ENCODE measurements at regions not wholly inside any gene's neighbourhood (a gene's known extent, or its start where the extent isn't known, plus 50 kb on each side); places are given as distances from the start of the nearest gene placed in this dataset.
"Not testable (repeated sequence)": the region's sequence is repeated elsewhere in the genome, so short reads cannot be mapped to it uniquely, and the experiment has no call there.

DNA sequence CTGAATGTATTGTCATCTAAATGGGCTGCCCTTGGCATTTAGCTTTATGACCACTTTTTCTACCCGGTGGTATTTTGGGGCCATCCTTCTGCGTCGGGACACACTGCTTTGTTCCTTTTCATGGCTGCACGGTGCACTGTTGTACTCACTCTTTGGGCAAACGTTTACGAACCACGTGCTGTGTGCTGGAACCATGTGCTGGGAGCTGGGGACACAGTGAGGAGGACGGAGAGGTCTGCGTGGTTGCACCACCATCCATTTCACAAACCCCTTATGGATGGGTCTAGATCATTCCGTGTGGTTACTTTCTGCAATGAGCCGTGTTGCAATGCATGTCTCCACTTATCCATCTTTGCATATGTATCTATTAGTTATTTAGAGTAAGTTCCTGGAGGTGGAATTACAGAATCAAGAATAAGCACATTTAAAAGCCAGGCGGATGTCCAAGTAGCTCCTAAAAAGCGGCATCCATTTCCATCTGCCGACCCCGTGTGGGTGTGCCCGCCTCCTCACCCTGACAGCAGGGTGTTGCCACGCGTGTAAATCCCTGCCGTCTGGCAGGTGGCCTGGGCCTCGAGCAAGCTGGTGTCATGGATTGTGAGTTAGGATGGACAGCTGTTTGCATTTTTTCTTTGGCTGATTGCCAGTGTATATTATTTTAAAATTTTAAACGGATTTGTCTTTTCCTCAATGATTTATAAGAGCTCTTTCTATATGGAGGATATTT, 183.1 kb downstream of the BANP start:
- TF ChIP-seq POLR2A (IDR thresholded peaks at IDR 0.05): not testable (repeated sequence)
- TF ChIP-seq, protein P1, sequence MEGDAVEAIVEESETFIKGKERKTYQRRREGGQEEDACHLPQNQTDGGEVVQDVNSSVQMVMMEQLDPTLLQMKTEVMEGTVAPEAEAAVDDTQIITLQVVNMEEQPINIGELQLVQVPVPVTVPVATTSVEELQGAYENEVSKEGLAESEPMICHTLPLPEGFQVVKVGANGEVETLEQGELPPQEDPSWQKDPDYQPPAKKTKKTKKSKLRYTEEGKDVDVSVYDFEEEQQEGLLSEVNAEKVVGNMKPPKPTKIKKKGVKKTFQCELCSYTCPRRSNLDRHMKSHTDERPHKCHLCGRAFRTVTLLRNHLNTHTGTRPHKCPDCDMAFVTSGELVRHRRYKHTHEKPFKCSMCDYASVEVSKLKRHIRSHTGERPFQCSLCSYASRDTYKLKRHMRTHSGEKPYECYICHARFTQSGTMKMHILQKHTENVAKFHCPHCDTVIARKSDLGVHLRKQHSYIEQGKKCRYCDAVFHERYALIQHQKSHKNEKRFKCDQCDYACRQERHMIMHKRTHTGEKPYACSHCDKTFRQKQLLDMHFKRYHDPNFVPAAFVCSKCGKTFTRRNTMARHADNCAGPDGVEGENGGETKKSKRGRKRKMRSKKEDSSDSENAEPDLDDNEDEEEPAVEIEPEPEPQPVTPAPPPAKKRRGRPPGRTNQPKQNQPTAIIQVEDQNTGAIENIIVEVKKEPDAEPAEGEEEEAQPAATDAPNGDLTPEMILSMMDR (IDR thresholded peaks at IDR 0.05): not testable (repeated sequence)
